Inferior parietal cortex (tissue), 1 donor: ENCODE measurements at regions not wholly inside any gene's neighbourhood (a gene's known extent, or its start where the extent isn't known, plus 50 kb on each side); places are given as distances from the start of the nearest gene placed in this dataset.
"Not testable (repeated sequence)": the region's sequence is repeated elsewhere in the genome, so short reads cannot be mapped to it uniquely, and the experiment has no call there.

Experiments used
- DNase-seq: peaks from one replicate; pipeline ENCODE4 v3.0.0-alpha.2; 2016; ENCODE audit errors: extremely low spot score

DNA sequence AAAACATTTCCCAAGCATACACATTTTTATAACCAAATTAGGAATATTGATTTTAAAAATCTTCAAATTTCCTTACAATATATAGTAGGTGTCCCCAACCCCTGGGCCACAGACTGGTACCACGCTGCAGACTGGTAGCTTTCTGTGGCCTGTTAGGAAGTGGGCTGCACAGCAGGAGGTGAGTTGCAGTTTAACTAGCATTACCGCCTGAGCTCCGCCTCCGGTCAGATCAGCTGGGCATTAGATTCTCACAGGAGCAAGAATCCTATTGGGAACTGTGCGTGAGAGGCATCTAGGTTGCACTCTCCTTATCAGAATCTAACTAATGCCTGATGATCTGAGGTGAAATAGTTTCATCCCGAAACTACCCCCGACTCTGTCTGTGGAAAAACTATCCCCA, 62.1 kb downstream of the ZWINT start:
- no peak for DNase-seq

DNA sequence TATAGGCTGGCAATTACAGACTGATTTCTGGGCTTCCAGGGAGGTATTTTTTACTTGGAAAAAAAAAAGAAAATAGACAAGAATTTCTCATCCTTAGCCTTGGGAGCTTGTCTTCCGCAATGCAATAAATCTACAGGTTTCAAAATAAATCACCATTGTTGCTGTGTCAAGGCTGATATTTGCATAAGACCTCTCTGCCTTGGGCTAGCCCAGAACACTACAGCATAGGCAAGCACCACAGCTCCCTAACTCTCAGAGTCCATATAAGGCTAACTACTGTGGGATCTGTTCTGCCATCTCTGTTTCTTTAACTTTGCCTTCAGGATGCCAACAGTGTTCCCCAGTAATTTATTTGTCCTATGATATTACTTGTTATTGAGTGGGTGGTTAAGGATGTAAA, 64.4 kb downstream of the ZWINT start:
- no peak for DNase-seq

DNA sequence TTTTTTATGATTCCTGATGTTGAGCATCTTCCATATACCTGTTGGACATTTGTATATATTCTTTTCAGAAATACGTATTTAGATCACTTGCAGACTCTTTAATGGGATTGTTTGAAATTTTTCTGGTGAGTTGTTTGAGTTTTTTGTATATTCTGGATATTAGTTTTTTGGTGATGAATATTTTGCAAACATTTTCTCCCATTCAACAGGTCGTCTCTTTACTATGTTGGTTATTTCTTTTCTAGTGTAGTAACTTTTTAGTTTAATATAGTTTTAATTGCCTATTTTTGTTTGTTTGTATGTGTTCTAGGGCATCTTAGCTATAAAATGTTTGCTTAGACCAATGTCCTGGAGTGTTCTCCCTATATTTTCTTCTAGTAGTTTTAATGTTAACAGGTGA, 72.7 kb downstream of the ZWINT start:
- DNase-seq: no peak

DNA sequence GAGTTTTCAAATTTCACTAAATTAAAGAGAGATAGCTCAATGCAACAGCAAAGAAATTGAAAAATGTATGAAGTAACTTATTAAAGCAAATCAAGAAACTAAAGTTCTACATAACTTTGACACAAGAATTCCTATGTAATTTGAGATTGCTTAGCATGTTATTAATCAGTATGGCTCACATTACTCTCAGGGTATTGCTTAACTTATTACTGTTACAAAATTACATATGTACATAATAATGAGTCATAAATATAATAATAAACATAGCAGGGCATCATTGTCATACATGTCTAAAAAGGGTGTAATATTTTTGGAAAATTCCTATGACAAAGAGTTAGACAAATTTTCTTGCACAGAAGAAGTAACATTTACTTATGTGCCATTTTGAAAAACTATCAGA, 75.0 kb downstream of the ZWINT start:
- no peak for DNase-seq

DNA sequence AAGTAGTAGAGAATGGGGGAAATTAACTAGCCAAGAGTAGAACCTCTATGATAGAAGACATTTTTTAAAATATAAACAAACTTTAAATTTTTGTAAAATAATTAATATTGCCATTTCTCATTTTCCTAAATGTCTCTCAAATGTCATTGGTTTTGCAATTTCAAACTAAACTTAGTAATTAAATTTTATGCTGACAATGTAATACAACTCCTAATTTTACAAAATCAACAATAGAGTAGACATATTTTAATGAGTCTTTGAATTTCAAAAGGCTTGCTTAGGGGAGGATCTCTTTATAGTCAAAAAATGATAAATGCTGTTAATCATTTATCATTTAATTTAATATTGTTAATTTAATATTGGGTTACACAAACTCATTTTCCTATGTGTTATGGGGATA, 81.8 kb downstream of the ZWINT start:
- DNase-seq: no peak

DNA sequence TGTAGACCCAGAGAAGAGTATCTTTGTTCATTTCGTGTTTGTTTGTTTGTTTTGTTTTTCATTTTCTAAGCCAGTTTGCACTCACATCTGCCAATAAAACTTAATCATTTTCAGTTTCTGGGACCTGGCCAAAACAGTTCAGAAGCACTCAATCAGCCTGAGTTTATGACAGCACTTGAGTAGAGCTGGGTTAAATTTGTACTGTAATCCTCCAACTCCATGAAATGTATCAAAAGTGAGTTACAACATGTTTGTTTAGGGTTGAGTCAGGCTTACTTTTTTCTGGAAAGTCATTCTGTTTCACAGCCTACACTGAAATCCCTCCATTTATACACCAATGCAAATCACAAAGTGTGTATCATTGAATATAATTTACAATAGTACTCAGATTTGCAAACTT, 91.9 kb downstream of the ZWINT start:
- DNase-seq: no peak

DNA sequence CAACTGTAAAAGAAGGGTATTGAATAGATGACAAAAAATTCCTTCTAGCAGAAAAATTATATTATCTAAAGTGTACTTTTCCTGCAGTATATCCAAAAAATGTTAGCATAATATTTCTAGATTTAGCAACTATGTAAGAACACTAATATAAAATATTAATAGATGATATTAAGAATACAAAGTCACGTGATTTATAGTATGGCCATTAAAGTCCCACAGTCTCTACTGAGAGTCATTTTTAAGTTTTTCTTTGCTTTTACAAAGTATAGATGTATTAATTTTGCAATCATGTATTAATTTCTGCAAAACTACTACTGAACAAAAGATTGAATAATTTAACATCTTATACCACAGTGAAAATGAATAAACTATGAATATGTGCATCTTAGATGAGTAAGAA, 94.9 kb downstream of the ZWINT start:
- DNase-seq: no peak

DNA sequence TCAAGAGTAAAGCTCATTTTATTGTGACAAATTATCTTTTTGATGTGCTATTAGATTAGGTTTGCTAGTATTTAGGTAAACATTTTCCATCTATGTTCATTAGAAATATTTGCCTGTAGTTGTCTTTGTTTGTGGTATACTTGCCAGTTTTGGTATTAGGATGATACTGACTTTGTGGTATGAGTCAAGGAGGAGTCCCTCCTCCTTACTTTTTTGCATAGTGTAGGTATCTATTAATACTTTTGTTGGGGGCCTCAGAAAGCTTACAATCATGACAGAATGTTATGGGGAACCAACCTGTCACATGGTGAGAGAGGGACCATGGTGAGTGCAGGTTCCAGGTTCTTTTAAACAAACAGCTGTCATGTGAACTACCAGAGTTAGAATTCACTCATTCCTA, 102.1 kb downstream of the ZWINT start:
- no peak for DNase-seq

DNA sequence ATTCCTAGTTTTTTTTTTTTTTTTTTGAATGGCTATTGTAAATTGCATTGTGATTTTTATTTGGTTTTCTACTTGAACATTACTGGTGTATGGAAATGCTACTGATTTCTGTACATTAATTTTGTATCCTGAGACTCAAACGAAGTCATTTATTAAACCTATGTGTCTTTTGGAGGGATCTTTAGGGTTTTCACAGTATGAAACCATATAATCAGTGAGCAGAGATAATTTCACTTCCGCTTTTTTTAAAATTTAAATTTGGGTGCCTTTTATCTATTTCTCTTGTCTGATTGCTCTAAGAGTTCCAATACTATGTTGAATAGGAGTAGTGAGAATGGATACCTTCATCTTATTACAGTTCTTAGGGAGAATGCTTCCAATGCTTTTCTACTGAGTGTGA, 102.7 kb downstream of the ZWINT start:
- no peak for DNase-seq

DNA sequence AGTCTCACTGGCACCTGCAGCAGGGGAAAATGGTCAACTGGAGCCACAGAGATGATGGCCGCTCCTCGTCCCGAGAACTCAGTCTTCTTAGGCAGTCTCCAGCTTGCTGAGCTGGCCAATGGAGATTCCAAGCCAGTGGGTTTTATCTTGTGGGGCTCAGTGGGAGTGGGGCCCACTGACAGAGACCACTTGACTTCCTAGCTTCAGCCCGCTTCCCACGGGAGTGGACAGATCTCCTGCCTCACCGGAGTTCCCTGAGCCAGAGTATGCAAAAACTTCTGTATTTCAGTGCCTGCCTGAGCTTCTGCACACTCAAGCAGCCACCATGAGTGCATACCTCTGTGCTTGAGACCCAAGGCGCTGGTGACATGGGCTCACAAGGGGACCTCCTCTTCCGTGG, 105.8 kb downstream of the ZWINT start:
- DNase-seq: no peak

DNA sequence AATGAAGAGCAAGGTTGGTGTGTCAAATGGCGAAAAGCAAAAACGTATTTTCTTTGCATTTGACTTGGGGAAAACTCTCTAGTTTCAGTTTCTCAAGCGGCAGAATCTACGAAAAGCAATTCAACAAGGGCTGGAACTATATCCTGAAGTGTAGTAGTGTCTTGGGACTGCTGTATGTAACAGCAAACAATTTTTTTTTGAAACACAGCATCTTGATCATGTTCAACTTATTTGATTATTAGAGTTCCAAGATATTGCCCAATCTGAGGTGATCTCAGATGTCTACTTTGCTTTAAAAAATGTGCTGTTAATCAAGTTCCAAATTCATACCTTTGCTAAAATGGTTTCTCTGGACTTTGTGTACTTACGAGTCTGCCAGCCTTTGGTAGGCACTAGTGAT, 120.6 kb downstream of the ZWINT start:
- no peak for DNase-seq

DNA sequence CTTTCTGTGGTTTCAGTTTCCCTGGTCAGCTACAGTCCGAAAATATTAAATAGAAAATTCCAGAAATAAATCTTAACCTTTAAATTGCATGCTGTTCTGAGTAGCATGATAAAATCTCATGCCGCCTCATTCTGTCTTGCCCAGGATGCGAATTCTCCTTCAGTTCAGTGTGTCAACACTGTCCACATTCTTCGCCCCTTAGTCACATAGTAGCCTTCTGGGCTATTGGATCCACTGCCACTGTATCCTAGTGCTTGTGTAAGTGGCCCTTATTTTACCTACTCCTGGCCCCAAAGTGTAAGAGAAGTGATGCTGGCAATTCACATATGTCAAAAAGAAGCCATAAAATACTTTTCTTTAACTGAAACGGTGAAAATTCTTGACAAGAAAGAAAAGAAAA, 129.6 kb downstream of the ZWINT start:
- DNase-seq: no peak

DNA sequence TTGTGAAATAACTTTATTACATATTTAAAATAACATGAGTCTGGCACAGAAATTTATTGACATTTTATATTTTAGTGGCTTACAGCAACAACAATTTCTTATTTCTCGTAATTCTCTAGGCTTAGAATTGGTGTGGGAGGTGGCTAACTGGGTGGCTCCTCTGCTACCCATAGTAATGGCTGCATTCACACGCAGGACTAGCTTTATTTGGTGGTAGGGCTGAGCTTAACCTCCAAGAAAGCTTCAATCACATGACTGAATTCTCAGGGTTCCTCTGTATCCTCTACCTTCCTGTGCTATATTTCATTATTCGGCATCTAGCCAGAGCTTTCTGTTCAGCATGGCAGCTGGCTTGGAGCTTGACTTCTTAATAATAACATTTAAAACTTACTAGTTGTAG, 138.8 kb downstream of the ZWINT start:
- DNase-seq: no peak

DNA sequence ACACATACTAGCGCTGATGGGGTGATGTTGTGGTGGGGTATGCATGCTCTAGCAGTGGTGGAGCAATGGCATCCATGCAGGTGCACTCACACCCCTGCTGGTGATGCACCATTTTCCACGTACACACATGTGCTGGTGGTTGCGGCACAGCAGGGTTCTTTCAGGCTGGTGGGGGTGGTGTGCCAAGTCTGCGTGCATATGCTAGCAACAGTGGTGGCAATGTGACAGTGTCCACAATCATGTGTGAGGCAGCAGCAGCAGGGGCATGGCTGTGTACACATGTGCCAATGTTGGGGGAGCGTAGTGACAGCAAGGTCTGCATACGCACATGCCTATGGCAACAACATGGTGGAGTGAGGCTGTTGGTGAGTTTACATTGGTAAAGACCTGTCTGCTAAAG, 148.1 kb downstream of the ZWINT start:
- DNase-seq: no peak

DNA sequence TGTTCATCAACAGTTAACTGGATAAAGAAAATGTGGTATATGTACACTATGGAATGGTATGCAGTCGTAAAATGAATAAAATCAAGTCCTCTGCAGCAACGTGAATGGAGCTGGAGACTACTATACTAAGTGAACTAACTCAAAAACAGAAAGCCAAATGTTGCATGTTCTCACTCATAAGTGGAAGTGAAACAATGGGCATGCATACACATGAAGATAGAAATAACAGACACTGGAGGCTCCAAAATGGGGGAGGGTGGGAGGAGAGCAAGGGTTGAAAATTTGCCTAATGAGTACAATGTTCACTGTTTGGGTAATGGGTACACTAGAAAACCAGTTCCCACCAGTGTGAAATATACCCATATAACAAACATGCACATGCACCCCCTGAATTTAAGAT, 179.5 kb downstream of the ZWINT start:
- DNase-seq: no peak

DNA sequence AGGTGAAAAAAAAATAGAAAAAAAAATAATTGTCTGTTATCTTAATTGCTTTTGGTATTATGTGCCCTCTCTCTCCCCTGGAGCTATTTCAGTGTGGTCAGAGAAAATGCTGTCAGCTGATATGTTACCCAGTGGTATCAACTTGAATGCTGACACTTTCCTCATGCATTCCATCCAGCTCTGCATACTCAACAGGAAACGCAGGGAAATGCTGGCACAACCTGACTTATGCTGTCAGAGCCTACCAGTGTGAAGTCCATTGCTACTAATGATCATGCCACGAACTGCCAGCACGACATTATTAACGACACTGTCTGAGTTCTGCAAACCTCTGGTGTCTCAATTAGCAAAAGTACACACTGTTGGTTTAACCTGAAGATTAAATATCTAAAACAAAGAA, 182.8 kb downstream of the ZWINT start:
- DNase-seq: no peak

DNA sequence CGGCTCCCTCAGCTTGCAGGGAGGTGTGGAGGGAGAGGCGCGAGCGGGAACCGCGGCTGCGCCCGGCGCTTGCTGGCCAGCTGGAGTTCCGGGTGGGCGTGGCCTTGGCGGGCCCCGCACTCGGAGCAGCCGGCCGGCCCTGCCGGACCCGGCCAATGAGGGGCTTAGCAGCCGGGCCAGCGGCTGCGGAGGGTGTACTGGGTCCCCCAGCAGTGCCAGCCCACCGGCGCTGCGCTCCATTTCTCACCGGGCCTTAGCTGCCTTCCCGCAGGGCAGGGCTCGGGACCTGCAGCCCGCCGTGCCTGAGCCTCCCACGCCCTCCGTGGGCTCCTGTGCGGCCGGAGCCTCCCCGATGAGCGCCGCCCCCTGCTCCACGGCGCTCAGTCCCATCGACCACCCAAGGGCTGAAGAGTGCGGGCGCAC, 206.0 kb downstream of the ZWINT start:
- DNase-seq: not testable (repeated sequence)

DNA sequence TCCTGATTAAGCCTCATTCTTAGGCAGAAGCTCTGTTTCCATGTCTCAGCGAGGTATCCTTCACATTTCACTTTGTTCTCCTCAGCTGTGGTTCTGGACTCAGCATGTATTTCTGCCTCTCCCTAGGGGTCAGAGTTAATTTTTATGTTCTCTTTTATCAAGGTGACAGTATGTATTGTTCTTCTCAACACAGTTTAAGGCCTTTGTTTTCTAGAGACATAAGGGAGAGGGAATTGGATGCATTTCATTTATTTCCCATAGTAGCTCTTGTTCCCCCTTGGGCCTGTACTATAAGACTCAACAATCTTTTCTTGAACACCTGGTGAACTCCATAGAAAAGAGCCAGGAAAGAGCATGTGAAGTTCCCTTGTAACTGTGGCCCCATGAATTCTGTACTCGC, 214.3 kb downstream of the ZWINT start:
- DNase-seq: no peak

DNA sequence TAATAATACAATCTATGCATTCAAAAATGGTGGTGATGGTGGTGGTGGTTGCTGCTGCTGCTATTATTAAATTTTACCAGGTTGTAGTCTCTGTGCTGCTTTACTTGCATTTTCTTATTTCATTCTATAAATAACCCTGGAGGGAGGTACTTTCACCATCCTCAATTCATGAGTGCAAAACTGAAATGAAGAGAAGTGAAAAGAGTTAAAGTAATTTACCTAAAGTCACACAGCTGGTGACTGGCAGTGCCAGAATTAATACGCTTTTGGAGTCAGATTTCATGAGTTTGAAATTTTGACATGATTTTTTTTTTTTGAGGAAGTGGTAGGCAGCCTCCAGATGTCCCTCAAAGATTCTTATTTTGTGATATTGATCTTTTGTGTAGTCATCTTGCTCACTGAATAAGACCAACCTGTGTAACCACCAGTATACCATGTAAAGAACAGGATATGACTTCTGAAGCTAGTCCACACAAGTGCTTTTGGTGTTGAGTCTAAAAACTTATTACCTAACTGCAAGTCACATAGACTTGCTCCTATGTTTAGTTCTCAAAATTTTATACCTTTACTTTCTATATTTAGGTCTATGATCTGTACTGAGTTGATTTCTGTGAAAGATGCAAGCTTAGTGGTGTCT, 218.8 kb downstream of the ZWINT start:
- no peak for DNase-seq

DNA sequence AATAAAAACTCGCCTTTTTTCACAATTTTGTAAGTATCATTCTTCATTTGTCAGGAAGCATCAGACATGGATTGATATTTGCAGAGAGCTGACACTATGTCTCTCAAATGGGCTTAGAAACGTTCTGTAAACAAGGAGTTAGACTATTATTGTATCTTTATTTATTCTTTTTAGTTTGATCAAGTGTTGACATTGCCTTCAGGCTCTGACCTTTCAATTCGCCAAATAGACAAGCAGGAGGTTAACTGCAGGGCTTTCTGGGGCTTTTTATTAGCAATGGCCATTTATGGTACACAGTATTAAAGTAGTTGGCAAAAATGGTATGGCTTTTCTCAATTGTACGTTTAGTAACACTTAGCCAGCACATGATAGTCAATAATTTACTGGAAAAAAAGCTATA, 221.7 kb downstream of the ZWINT start:
- no peak for DNase-seq

DNA sequence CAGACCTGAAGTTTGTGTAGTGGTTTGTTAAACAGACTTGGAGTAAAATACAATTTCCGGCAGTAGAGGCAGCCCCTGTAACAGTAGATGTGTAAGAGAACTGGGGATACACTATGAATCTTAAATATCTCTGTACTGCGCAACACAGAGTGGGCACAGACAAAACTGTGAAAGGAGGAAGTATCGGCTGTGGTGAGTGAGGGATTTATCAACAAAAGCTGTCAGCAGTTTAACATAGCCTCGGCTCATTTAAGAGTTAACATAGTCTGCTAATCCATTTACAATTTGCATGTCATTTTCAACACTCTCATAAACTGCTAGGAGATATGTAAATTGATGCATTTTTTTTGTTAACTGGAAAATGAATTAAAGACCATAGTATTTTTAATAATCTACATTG, 225.2 kb downstream of the ZWINT start:
- no peak for DNase-seq

DNA sequence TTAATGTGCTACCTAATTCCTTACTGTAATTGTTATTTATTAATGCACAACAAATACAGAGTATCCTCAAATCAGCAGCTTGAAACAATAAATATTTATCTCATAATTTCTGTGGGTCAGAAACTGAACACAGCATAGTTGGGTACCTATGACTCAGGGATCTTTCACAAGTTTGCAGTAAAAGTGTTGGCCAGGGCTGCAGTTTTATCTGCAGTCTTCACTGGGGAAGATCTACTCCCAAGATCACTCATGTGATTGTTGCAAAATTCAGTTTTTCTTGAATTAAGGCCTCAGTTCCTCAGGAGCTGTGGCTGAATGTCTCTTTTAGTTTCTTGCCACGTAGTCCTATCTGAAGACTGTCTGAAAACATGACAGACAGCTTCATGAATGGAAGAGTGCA, 237.8 kb downstream of the ZWINT start:
- no peak for DNase-seq

DNA sequence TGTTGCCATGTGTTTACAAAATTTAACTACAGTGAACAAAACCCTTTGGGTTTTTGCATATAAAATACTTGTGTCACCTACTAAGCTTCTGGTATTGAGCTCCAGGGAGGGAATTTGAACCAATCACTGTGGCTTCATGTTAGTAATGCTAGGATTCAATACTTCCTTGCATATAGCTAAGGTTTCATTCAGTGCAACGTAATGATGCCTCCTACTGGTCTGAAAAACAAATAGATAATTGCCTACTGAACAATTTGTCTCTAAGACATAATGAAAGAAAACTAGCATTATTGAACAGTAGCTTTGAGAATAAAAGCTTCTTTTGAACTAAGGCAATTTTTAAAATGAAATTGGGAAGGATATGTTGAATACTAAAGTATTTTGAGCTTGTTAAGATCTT, 244.4 kb downstream of the ZWINT start:
- no peak for DNase-seq

DNA sequence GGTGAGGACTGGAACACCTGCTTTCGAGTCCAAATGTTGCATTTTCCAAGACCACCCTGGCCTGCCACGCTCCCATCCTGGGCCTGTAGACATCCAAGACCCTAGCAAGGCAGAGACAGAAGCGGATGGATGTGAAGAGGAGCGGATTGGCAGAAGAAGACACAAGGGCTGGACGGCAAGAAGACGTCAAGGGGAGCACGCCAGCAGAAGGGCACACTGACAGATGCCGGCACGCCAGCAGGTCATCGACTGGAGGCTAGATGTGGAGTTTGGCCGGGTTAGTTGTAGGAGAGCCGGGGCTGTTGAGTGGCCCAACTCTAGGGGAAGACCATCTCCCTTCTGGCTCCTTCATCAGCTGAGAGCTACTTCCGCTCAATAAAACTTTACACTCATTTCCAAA, 251.6 kb downstream of the ZWINT start:
- no peak for DNase-seq

DNA sequence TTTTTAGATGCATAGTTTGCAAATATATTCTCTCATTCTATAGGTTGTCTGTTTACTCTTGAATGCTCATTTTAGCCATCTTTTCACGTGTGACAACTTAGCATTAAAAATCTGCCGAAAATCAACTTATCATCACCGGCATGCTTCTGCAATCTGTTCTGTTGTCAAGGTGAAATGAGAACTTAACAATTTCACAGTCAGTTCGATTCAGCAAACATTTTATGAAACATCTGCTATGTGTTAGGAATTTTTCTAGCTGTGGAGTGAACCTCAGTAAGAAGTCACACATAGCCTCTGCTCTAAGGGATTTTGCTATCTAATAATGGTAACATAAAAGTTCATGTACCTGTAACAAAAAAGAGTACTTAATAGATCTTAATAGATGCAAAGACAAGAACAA, 256.1 kb downstream of the ZWINT start:
- DNase-seq: no peak
